GM12892 (cell line): ENCODE measurements at regions not wholly inside any gene's neighbourhood (a gene's known extent, or its start where the extent isn't known, plus 50 kb on each side); places are given as distances from the start of the nearest gene placed in this dataset.
A peak's percentile ranks its signal among the peaks of the same experiment; 100 is the strongest.
"Not testable (repeated sequence)": the region's sequence is repeated elsewhere in the genome, so short reads cannot be mapped to it uniquely, and the experiment has no call there.

ENCODE experiments used
- DNase-seq: peaks from one replicate; pipeline ENCODE4 v3.0.0; 2011; ENCODE audit not compliant: insufficient read length
- FAIRE-seq: peaks from 2 replicates; lab custom pipeline; 2011; peaks lifted over from hg19 to GRCh38; lab: Jason Lieb, UNC
- POLR2A ChIP-seq: IDR thresholded peaks from 2 replicates; pipeline ENCODE4 v1.6.1; 2011; ENCODE audit warnings: low read depth, low read length, control low read depth
- POLR2AphosphoS5 ChIP-seq: IDR thresholded peaks from 2 replicates; pipeline ENCODE4 v1.6.1; 2011; ENCODE audit warnings: low read depth, low read length, control low read depth
- TAF1 ChIP-seq: IDR thresholded peaks from 2 replicates; pipeline ENCODE4 v1.6.1; 2011; ENCODE audit warnings: low read depth, mild to moderate bottlenecking, control low read depth, low read length, borderline replicate concordance

GRCh38 chr6:144549837-144550747 lies 265.0 kb downstream of the UTRN start:
- TF ChIP-seq TAF1: no peak
- TF ChIP-seq POLR2A: no peak
- no peak for TF ChIP-seq POLR2AphosphoS5
- DNase-seq (no peak), FAIRE-seq (no peak)

- FAIRE-seq (no peak), DNase-seq (no peak)
- TF ChIP-seq TAF1 (no peak), POLR2AphosphoS5 (no peak)
Observed at GRCh38 chr6:144551339-144551738, 266.2 kb downstream of the UTRN start.

- no peak for FAIRE-seq
- no peak for TF ChIP-seq POLR2A
- no peak for TF ChIP-seq POLR2AphosphoS5
- TF ChIP-seq TAF1: no peak
Observed at GRCh38 chr6:144555066-144555465, 269.9 kb downstream of the UTRN start.

GRCh38 chr6:144559865-144560593 lies 274.9 kb downstream of the UTRN start:
- TF ChIP-seq TAF1 (no peak), POLR2AphosphoS5 (no peak), POLR2A (no peak)
- DNase-seq (no peak), FAIRE-seq (no peak)

More at GRCh38 chr6:144555066-144555465, 269.9 kb downstream of the UTRN start:
- no peak for DNase-seq

- DNase-seq (no peak), FAIRE-seq (no peak)
- TF ChIP-seq POLR2A: no peak
- no peak for TF ChIP-seq TAF1
- TF ChIP-seq POLR2AphosphoS5: no peak
Observed at GRCh38 chr6:144561455-144562043, 276.4 kb downstream of the UTRN start.

GRCh38 chr6:144564202-144564601 lies 279.1 kb downstream of the UTRN start:
- no peak for FAIRE-seq
- no peak for DNase-seq
- TF ChIP-seq POLR2A (no peak), TAF1 (no peak), POLR2AphosphoS5 (no peak)

GRCh38 chr6:144566868-144567615 lies 281.9 kb downstream of the UTRN start:
- TF ChIP-seq POLR2AphosphoS5 (no peak), POLR2A (no peak), TAF1 (no peak)
- FAIRE-seq (peak; percentile 9), DNase-seq (no peak)

- DNase-seq: no peak
- no peak for FAIRE-seq
- TF ChIP-seq POLR2AphosphoS5 (no peak), TAF1 (no peak), POLR2A (no peak)
Observed at GRCh38 chr6:144568241-144568640, 283.1 kb downstream of the UTRN start.

- DNase-seq, FAIRE-seq: not testable (repeated sequence)
Observed at GRCh38 chr6:144572541-144572940, 287.4 kb downstream of the UTRN start.

- FAIRE-seq (no peak), DNase-seq (no peak)
- TF ChIP-seq TAF1: no peak
- TF ChIP-seq POLR2A: no peak
- TF ChIP-seq POLR2AphosphoS5: no peak
Observed at GRCh38 chr6:144574796-144575195, 289.7 kb downstream of the UTRN start.

- DNase-seq (no peak), FAIRE-seq (no peak)
- no peak for TF ChIP-seq TAF1
- no peak for TF ChIP-seq POLR2AphosphoS5
- no peak for TF ChIP-seq POLR2A
Observed at GRCh38 chr6:144575327-144575726, 290.2 kb downstream of the UTRN start.
